Mesenteric fat pad (tissue), 1 donor: ENCODE measurements at regions not wholly inside any gene's neighbourhood (a gene's known extent, or its start where the extent isn't known, plus 50 kb on each side); places are given as distances from the start of the nearest gene placed in this dataset.
A peak's percentile ranks its signal among the peaks of the same experiment; 100 is the strongest.
"Not testable (repeated sequence)": the region's sequence is repeated elsewhere in the genome, so short reads cannot be mapped to it uniquely, and the experiment has no call there.

Experiments used
- DNase-seq: peaks from one replicate; pipeline ENCODE4 v3.0.0-alpha.2; 2020; ENCODE audit warnings: low spot score
- donor health status: DM: yes; HTN: yes; CAD: no.

- DNase-seq: peak; percentile 60
Observed at GRCh38 chr11:44451706-44452105, 113.8 kb upstream of the CD82 start.

- peak; percentile 73 for DNase-seq
Observed at GRCh38 chr11:44452827-44453572, 112.5 kb upstream of the CD82 start.

DNA sequence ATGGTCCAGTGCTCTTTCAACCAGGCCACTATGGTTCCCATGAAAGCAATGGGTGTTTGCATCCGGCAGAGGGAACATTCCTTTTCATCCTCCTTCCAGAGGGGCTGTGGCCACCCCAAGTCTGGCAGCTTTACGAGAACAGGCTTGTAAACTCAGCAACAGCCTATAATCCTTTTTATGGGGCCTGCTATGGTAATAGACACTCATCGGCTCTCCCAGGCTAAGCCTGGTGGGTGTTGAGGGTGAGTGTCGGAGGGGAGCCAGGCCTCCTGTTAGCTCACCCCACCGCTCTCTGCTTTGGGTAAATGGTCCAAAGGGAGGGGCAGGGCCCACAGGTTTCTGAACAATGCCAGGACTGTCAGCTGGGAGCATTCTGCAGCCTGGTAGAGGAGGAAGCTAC is 111.6 kb upstream of the CD82 start:
- peak; percentile 69 for DNase-seq

GRCh38 chr11:44454666-44455065 is 110.8 kb upstream of the CD82 start:
- peak; percentile 39 for DNase-seq

DNA sequence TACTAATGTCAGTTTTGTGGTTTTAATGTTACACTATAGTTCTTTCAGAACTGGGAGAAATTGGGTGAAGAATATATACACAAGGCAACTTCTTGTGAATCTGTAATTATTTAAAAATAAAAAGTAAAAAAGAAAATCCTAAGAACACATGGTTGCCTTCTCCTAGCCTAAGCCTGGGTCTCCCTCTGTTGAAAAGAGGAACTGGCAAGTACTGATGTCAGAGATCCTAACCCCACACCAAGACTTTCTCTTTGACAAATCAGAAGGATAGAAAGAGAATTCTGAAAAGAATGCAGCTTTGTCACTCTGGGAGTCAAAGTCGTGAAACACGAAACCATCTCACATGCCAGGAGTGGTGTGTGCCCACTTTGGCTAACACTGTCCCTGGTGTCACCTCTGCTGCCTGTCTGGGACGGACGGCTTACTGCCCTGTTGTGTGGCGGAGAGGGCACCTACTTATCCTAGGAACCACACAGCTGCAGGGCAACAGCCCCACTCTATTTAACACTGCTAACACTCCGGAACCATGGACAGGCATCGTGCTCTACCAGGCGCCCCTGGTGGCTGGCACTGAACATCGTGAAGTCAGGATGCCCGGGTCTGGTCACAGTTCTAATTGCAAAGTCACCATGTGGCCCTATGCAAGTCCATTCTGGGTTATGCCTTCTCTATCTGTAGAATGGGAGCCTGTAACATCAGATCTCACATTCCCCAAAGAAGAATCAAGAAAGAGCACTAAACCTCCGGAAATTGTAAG is 108.7 kb upstream of the CD82 start:
- peak; percentile 51 for DNase-seq

DNA sequence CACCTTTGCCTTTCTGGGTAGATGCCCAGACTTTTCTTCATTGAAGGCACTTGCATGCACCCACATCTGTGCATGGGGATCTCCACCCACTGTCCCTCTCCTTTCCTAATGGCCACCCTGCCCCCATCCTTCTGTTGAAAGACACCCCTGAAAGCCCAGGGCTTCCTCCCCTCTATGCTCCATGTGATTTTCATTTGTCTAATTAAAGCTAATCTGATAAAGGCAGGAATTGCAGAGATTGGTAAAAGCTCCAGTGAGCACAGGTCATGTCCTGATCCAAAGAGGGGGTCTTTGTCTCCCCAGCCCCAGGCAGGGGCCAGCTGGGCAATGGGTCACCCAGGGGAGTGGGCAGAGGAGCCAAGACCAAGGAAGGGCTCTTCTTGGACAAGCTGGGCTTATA is 107.6 kb upstream of the CD82 start:
- no peak for DNase-seq

DNA sequence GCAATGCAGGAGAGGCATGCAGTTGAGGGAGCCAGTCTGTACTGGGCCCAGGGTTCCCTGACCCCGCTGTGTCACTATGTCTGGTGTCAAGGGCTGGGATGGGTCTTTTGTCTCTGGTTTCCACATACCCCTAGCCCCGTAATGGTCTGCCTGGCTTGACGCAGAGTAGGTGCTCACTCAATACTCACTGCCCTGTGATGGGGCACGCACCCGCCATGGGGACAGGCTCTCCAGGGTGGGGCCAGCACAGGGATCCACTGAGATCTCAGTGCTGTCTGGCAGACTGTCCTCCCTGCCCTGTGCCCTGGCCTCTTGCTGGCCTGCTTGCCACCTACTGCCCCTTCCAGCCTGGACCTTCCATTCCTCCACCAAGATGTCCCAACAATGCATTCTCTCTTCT is 101.7 kb upstream of the CD82 start:
- no peak for DNase-seq

GRCh38 chr11:44464741-44465140 is 100.7 kb upstream of the CD82 start:
- DNase-seq: no peak

DNA sequence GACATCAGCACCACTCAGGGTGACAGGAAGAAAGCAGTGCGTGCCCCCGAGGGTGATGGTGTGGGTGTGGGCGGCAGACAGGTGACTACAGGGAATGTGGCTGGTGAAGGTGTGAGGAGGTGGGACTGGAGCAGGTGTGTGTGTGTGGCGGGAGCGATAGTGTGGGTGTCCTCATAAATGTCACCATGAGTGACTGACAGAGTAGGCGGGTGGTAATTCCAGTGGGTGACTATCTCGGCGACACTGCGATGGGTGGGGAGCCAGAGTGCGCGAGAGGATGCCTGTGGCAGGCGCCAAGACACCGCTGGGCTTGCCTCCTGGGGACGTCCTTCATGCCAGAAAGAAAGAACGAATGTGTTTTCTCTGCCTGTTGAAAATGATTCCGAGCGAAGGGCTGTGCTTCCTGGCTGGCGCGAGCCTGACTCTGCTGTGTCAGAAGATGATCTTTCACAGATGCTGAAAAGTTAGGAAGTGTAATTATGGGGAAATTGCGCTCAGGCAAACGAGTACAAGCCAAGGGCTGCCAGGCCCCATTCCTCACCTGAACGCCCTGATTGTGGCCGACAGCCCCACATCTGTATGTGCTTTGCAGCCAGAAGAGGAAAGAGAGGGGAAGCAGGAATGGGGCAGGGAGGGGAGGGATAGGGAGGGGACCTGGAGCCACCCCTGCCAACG is 98.8 kb upstream of the CD82 start:
- DNase-seq: no peak

GRCh38 chr11:44467413-44467812 is 98.0 kb upstream of the CD82 start:
- DNase-seq: no peak

DNA sequence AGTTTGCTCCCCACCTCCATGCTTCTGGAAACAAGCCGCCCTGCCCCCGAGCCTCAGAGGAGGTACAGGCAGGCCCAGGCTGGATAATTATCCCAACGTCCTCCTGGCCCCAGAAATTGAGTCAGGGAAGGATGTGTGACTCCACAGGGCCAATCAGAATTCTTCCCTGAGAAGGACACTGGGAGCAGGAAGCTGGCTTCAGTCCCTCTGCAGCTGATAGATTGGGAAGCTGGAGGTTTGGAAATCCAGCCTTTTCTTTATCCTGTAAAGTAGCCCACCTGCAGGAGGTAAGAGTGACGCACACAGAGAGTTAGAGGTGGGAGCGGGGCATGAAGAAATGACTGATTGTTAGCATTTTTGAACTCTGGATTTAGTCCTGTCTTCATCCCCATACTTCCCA is 97.5 kb upstream of the CD82 start:
- no peak for DNase-seq

DNA sequence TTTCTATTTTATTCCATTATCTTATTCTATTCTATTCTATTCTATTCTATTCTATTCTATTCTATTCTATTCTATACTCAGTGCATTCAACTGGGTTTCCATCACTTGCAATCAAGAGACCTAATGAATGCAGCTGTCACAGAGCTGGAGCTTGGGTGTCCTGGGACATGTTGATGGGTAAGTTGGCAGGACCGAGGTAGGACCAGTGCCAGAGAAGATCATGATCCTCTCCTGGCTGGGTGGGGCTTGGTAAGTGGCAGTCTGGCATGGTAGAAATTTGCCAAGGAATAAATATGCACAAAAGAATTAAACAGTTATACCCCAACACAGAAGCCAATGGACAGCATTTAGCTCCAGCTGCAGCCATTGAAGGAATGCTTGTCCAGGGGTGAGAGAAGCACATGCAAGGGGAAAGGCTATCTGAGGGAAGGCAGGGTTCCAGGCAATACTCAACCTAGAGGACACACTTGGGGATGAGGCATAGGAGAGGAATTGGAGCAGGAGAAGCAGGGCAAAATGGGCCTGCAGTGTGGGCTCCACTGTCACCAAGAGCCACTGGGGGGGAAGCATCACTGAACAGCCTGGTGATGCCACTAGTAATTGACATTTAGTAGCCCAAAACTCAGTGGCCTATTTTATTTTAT is 97.0 kb upstream of the CD82 start:
- DNase-seq: no peak

DNA sequence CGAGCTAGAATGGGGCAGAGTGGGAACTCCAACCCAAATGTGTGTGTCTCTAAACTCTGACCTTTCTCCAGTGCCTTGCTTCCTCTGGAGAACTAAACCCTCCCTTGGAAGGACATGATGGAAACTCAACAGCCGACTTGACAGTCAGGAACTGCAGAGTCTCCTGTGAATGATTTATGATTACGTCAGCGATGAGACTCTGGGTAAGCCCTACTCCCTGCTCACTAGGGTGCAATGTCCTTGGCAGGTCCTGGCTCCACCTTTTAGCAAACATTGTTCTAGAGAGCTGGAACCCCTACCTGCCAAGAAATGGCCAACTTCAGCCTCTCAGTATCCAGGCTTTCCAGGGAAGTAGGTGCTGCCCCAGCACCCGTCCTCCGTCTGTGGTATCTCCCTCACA is 96.1 kb upstream of the CD82 start:
- DNase-seq: no peak

DNA sequence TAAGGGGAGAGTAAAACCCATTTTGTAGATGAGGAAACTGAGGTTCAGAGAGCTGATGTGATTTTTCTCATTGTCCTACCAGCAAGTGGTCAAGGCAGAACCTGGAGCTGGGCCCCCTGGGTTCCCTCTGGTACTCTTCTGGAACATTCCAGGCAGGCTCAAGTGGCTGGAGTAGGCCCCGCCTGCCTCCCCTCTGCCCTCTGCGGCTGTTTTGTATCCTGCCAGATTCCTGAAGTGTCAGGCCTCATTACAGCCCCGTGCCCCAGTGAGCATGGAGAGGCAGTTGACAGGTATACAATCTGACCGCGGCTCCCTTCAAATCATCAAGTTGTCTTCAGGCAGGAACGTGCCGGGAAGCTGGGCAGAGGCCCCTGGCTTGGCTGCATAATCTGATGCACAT is 94.6 kb upstream of the CD82 start:
- DNase-seq: no peak

DNA sequence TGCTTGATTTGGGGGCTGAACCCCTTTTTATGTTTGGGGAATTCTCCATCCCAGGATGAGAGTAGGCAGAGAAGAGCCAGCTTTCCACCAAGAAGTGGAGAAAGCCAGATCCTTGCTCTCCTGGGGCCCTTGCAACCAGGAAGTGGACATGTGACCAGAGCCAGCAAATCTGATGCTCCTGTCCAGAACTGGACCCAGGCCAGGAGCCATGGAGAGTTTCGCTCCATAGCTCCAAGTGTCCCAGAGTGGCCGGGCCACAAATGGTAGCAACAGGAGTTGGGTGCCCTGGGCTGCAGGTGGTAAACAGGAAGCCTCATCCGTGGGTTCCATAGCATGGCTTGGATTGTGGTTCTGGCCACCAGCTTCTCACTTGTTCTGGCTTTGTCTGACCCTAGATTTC is 93.9 kb upstream of the CD82 start:
- DNase-seq: peak; percentile 35

- peak; percentile 26 for DNase-seq
Observed at GRCh38 chr11:44472916-44473315, 92.5 kb upstream of the CD82 start.

DNA sequence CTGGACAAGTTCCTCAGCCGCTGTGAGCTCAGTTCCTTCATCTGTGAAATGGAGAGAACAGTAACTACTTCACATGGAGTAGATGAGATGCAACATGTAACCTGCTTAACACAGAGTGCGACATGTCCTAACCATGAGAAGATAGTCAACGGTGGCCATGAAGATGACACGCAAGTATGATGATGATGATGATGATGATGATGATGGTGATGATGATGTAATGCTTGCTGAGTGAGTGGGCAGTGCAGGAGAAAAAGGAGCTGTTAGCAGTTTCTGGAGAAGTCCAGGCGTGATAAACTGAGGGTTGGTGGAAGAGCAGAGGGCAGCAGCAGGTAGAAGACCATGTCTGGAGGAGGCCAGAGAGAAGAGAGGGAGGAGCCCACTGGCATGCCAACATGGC is 90.8 kb upstream of the CD82 start:
- DNase-seq: no peak

- DNase-seq: no peak
Observed at GRCh38 chr11:44475114-44475686, 90.3 kb upstream of the CD82 start.

- DNase-seq: not testable (repeated sequence)
Observed at GRCh38 chr11:44482338-44482737, 83.1 kb upstream of the CD82 start.

- DNase-seq: no peak
Observed at GRCh38 chr11:44483919-44484610, 81.4 kb upstream of the CD82 start.
